Fibroblast of pulmonary artery (primary cell): ENCODE measurements at regions not wholly inside any gene's neighbourhood (a gene's known extent, or its start where the extent isn't known, plus 50 kb on each side); places are given as distances from the start of the nearest gene placed in this dataset.
A peak's percentile ranks its signal among the peaks of the same experiment; 100 is the strongest.

Source experiments
- DNase-seq: peaks from one replicate; pipeline ENCODE4 v3.0.0-alpha.2; 2010; ENCODE audit warnings: low read depth
- H3K4me3 ChIP-seq: replicated peaks from 2 replicates; pipeline ENCODE4 v1.5.1; 2011; ENCODE audit warnings: low read depth, mild to moderate bottlenecking, control low read depth, low read length, moderate library complexity
- CTCF ChIP-seq: IDR thresholded peaks from 2 replicates; pipeline ENCODE4 v1.5.1; 2011; ENCODE audit warnings: mild to moderate bottlenecking, control low read depth, low read length, inconsistent platforms; ENCODE audit errors: missing control alignments

GRCh38 chr1:170823120-170823519, 112.2 kb upstream of the MROH9 start:
- DNase-seq, result no peak
- no peak overlapping the region for H3K4me3 ChIP-seq
- TF ChIP-seq CTCF, result no peak

GRCh38 chr1:170831276-170831675, 104.1 kb upstream of the MROH9 start:
- no peak for DNase-seq
- H3K4me3 ChIP-seq, result no peak overlapping the region
- TF ChIP-seq CTCF, result no peak

- no peak overlapping the region for H3K4me3 ChIP-seq
- DNase-seq, result peak; percentile 16
- no peak for TF ChIP-seq CTCF
These were observed 99.2 kb upstream of the MROH9 start for GRCh38 chr1:170836141-170836540.

GRCh38 chr1:170840371-170840770, 95.0 kb upstream of the MROH9 start:
- H3K4me3 ChIP-seq, result no peak overlapping the region
- no peak for TF ChIP-seq CTCF
- no peak for DNase-seq

GRCh38 chr1:170853302-170853701, 82.0 kb upstream of the MROH9 start:
- no peak for DNase-seq
- no peak overlapping the region for H3K4me3 ChIP-seq
- TF ChIP-seq CTCF, result no peak

- H3K4me3 ChIP-seq, result no peak overlapping the region
- DNase-seq, result no peak
- no peak for TF ChIP-seq CTCF
These were observed 81.5 kb upstream of the MROH9 start for GRCh38 chr1:170853867-170854266.

- TF ChIP-seq CTCF, result no peak
- no peak overlapping the region for H3K4me3 ChIP-seq
- DNase-seq, result no peak
These were observed 80.7 kb upstream of the MROH9 start for GRCh38 chr1:170854677-170855076.
